H1 (cell line): ENCODE measurements at regions not wholly inside any gene's neighbourhood (a gene's known extent, or its start where the extent isn't known, plus 50 kb on each side); places are given as distances from the start of the nearest gene placed in this dataset.

ENCODE experiments used
- CTCF ChIA-PET: fragments of 300-600 bp; sonication (Branson Sonifier 250); formaldehyde crosslinking; loops from one replicate; lab custom pipeline; 2021; ENCODE audit not compliant: partially characterized antibody; lab: Charles Lee
- POLR2A ChIA-PET: fragments of 300-600 bp; sonication (Branson Sonifier 250); formaldehyde crosslinking; loops from one replicate; lab custom pipeline; 2021; ENCODE audit warnings: inconsistent platforms; ENCODE audit not compliant: partially characterized antibody; lab: Charles Lee
- DNase-seq, 2 experiments: peaks; one replicate each; pipeline versions ENCODE4 v3.0.0 to v3.0.0-alpha.2; 2010 to 2022; ENCODE audit warnings: low spot score in 2 of 2, low read depth in 1 of 2, mixed read lengths in 1 of 2
- FAIRE-seq: peaks from 2 replicates; lab custom pipeline; 2011; peaks lifted over from hg19 to GRCh38; lab: Jason Lieb, UNC
- H2AFZ ChIP-seq: 2 replicates; pipeline ENCODE4 v1.8.1; 2012; ENCODE audit warnings: low read length, inconsistent platforms
- H2AK5ac ChIP-seq: 2 replicates; pipeline ENCODE4 v1.6.1; 2013; ENCODE audit warnings: low read depth, low read length
- H2BK120ac ChIP-seq: replicated peaks from 2 replicates; pipeline ENCODE3; 2013; ENCODE audit warnings: low read depth, low read length, inconsistent platforms
- H2BK12ac ChIP-seq: 2 replicates; pipeline ENCODE4 v1.6.1; 2013; ENCODE audit warnings: low read depth, low read length
- H2BK15ac ChIP-seq: 2 replicates; pipeline ENCODE4 v1.6.1; 2013; ENCODE audit warnings: low read length
- H2BK20ac ChIP-seq: 2 replicates; pipeline ENCODE4 v1.6.1; 2013; ENCODE audit warnings: low read length
- H2BK5ac ChIP-seq: 2 replicates; pipeline ENCODE4 v1.6.1; 2013; ENCODE audit warnings: low read depth, low read length
- H3K14ac ChIP-seq: 2 replicates; pipeline ENCODE4 v1.6.1; 2013; ENCODE audit warnings: inconsistent platforms; ENCODE audit not compliant: insufficient read length
- H3K18ac ChIP-seq: 2 replicates; pipeline ENCODE4 v1.6.1; 2013; ENCODE audit warnings: low read length; ENCODE audit errors: extremely low read depth
- H3K23ac ChIP-seq: 2 replicates; pipeline ENCODE4 v1.6.1; 2013; ENCODE audit warnings: inconsistent platforms; ENCODE audit not compliant: insufficient read length
- H3K23me2 ChIP-seq: 2 replicates; pipeline ENCODE4 v1.6.1; 2013; ENCODE audit warnings: low read depth, low read length
- H3K27ac ChIP-seq: 2 replicates; pipeline ENCODE4 v1.6.1; 2011; ENCODE audit warnings: low read depth, low read length, inconsistent platforms
- H3K27me3 ChIP-seq, 4 experiments: replicated peaks in 1 of 4; 1 replicate in 1 of 4; 2 replicates in 3 of 4; pipeline versions ENCODE4 v1.6.1 to v1.8.1; 2011 to 2013; ENCODE audit warnings: low read length in 3 of 4, mild to moderate bottlenecking in 3 of 4, inconsistent platforms in 2 of 4, mixed read lengths in 2 of 4, moderate library complexity in 1 of 4; ENCODE audit not compliant: control insufficient read depth in 3 of 4, insufficient read depth in 3 of 4; ENCODE audit errors: extremely low read depth in 1 of 4
- H3K36me3 ChIP-seq, 4 experiments: 2 replicates each; pipeline versions ENCODE4 v1.6.1 to v1.8.1; 2011 to 2013; ENCODE audit warnings: mild to moderate bottlenecking in 4 of 4, low read length in 3 of 4, moderate library complexity in 2 of 4, control low read depth in 1 of 4, inconsistent platforms in 1 of 4; ENCODE audit not compliant: insufficient read depth in 4 of 4, control insufficient read depth in 2 of 4
- H3K4ac ChIP-seq: replicated peaks from 2 replicates; pipeline ENCODE3; 2013; ENCODE audit warnings: low read length, low read depth, mixed read lengths, inconsistent platforms; ENCODE audit not compliant: insufficient read length
- H3K4me1 ChIP-seq, 4 experiments: replicated peaks in 1 of 4; 1 replicate in 1 of 4; 2 replicates in 3 of 4; pipeline versions ENCODE4 v1.6.1 to v1.8.1; 2011 to 2013; ENCODE audit warnings: low read length in 3 of 4, inconsistent platforms in 2 of 4, mixed read lengths in 1 of 4; ENCODE audit not compliant: insufficient read depth in 4 of 4, control insufficient read depth in 3 of 4
- H3K4me2 ChIP-seq, 2 experiments: 2 replicates each; pipeline versions ENCODE4 v1.6.1 to v1.8.1; 2011 to 2013; ENCODE audit warnings: low read depth in 2 of 2, low read length in 2 of 2, control low read depth in 1 of 2, inconsistent platforms in 1 of 2, mild to moderate bottlenecking in 1 of 2; ENCODE audit not compliant: insufficient read depth in 1 of 2
- H3K4me3 ChIP-seq, 4 experiments: fragments of 200-600, 300-600 bp in 1 of 4; sonication (generic), shearing (Covaris generic), sonication (Bioruptor Twin) in 1 of 4; 2 replicates each; pipeline versions ENCODE4 v1.5.1 to v1.8.1; 2011 to 2016; ENCODE audit warnings: low read length in 4 of 4, low read depth in 3 of 4, control low read depth in 2 of 4, inconsistent platforms in 2 of 4, mild to moderate bottlenecking in 2 of 4, mixed read lengths in 1 of 4, moderate library complexity in 1 of 4; ENCODE audit not compliant: insufficient read depth in 2 of 4; ENCODE audit errors: extremely low read depth in 1 of 4
- H3K56ac ChIP-seq: replicated peaks from 2 replicates; pipeline ENCODE3; 2013; ENCODE audit warnings: low read depth, mild to moderate bottlenecking, mixed read lengths, low read length, inconsistent platforms; ENCODE audit not compliant: insufficient read length
- H3K79me1 ChIP-seq: 2 replicates; pipeline ENCODE4 v1.6.1; 2013; ENCODE audit warnings: low read depth, low read length, control low read depth
- H3K79me2 ChIP-seq, 2 experiments: 2 replicates each; pipeline versions ENCODE4 v1.6.1 to v1.8.1; 2012 to 2013; ENCODE audit warnings: low read length in 2 of 2, mild to moderate bottlenecking in 2 of 2, inconsistent platforms in 1 of 2; ENCODE audit not compliant: insufficient read depth in 2 of 2, control insufficient read depth in 1 of 2
- H3K9ac ChIP-seq, 4 experiments: replicated peaks in 1 of 4; 1 replicate in 1 of 4; 2 replicates in 3 of 4; pipeline versions ENCODE4 v1.6.1 to v1.8.1; 2011 to 2013; ENCODE audit warnings: low read depth in 3 of 4, low read length in 3 of 4, control low read depth in 2 of 4, mild to moderate bottlenecking in 2 of 4, moderate library complexity in 2 of 4, inconsistent platforms in 1 of 4; ENCODE audit errors: extremely low read depth in 1 of 4
- H3K9me3 ChIP-seq, 2 experiments: 2 replicates each; pipeline versions ENCODE4 v1.6.1 to v1.8.1; 2012 to 2013; ENCODE audit warnings: mild to moderate bottlenecking in 2 of 2, moderate library complexity in 2 of 2, control low read depth in 1 of 2, inconsistent platforms in 1 of 2, low read depth in 1 of 2, low read length in 1 of 2, mixed read lengths in 1 of 2; ENCODE audit not compliant: insufficient read depth in 2 of 2
- H4K20me1 ChIP-seq, 2 experiments: replicated peaks in 1 of 2; 2 replicates each; pipeline versions ENCODE3 to v1.8.1; 2011 to 2013; ENCODE audit warnings: inconsistent platforms in 2 of 2, low read length in 2 of 2, mild to moderate bottlenecking in 1 of 2; ENCODE audit not compliant: insufficient read depth in 2 of 2, control insufficient read depth in 1 of 2
- H4K5ac ChIP-seq: 2 replicates; pipeline ENCODE4 v1.6.1; 2013; ENCODE audit warnings: low read length, low read depth, mixed read lengths, inconsistent platforms; ENCODE audit not compliant: insufficient read length
- H4K8ac ChIP-seq: 2 replicates; pipeline ENCODE4 v1.8.0; 2013; ENCODE audit warnings: mild to moderate bottlenecking, moderate library complexity, low read length, inconsistent platforms; ENCODE audit not compliant: insufficient read depth; ENCODE audit errors: extremely low read depth
- H4K91ac ChIP-seq: replicated peaks from 2 replicates; pipeline ENCODE3; 2013; ENCODE audit warnings: low read length, mixed read lengths, inconsistent platforms; ENCODE audit not compliant: insufficient read length
- BCL11A ChIP-seq, 2 experiments: IDR thresholded peaks; one replicate each; pipeline ENCODE4 v1.6.1; 2011; ENCODE audit warnings: low read depth in 2 of 2, low read length in 2 of 2, mild to moderate bottlenecking in 2 of 2
- BRCA1 ChIP-seq: IDR thresholded peaks from 2 replicates; pipeline ENCODE4 v1.6.1; 2012; ENCODE audit warnings: low read depth, low read length, improper control_type of control experiment
- CEBPB ChIP-seq: IDR thresholded peaks from 2 replicates; pipeline ENCODE4 v1.6.1; 2012; ENCODE audit warnings: low read depth, low read length
- CHD1 ChIP-seq: IDR thresholded peaks from 2 replicates; pipeline ENCODE4 v1.6.1; 2012; ENCODE audit warnings: low read depth, low read length, improper control_type of control experiment
- CREB1 ChIP-seq: IDR thresholded peaks from 2 replicates; pipeline ENCODE4 v1.6.1; 2012; ENCODE audit warnings: inconsistent platforms
- EZH2 ChIP-seq: fragments of 200-600 bp; sonication (generic); IDR thresholded peaks from 2 replicates; pipeline ENCODE4 v1.7.1; 2012; ENCODE audit warnings: low read depth, mild to moderate bottlenecking, moderate library complexity, low read length, inconsistent platforms; ENCODE audit not compliant: severe bottlenecking
- MAX ChIP-seq: IDR thresholded peaks from 2 replicates; pipeline ENCODE4 v1.6.1; 2012; ENCODE audit warnings: inconsistent platforms
- POLR2AphosphoS5 ChIP-seq: IDR thresholded peaks from 2 replicates; pipeline ENCODE4 v1.6.1; 2011; ENCODE audit warnings: low read depth, low read length
- SP4 ChIP-seq: IDR thresholded peaks from 2 replicates; pipeline ENCODE4 v1.6.1; 2012; ENCODE audit warnings: low read length, inconsistent platforms
- ZNF274 ChIP-seq: IDR thresholded peaks from 2 replicates; pipeline ENCODE4 v1.7.0; 2012; ENCODE audit warnings: low read length, borderline replicate concordance; ENCODE audit errors: extremely low read depth
- WGBS, 2 experiments: shearing (Covaris generic) in 1 of 2; methylation state at CpG; one replicate each; pipeline versions ENCODE4 v1.1.6 to v1.1.7; 2013 to 2015; ENCODE audit warnings: low lambda C conversion rate in 2 of 2, mixed read lengths in 2 of 2, inconsistent platforms in 1 of 2, low coverage in 1 of 2, missing lambda C conversion rate in 1 of 2; ENCODE audit not compliant: insufficient replicate concordance in 2 of 2, insufficient coverage in 1 of 2, insufficient read length in 1 of 2; ENCODE audit errors: extremely low coverage in 1 of 2, missing lambda C conversion rate in 1 of 2; 5-methylcytosine and 5-hydroxymethylcytosine counted together
- TF ChIP-seq, protein P1 (sequence below): IDR thresholded peaks from 2 replicates; pipeline ENCODE4 v1.6.1; 2011; ENCODE audit warnings: low read length, improper control_type of control experiment
- TF ChIP-seq, protein P2 (sequence below): IDR thresholded peaks from 2 replicates; pipeline ENCODE4 v1.6.1; 2012; ENCODE audit warnings: inconsistent platforms

- no peaks in the 10 kb centered on the region for H3K9me3 ChIP-seq
- no peak overlapping the region for H3K23ac ChIP-seq
- H4K8ac ChIP-seq = no peak overlapping the region
- H3K56ac ChIP-seq = no peak overlapping the region
- H3K36me3 ChIP-seq = no peaks in the 10 kb centered on the region
- no peak overlapping the region for H3K14ac ChIP-seq
- no peaks in the 10 kb centered on the region for H4K20me1 ChIP-seq
- WGBS, 2 experiments = 89% methylated on average over 10 of the region's 12 CpGs; no CpG with 5 or more reads in 1 of the 2 experiments
- H3K23me2 ChIP-seq = no peaks in the 10 kb centered on the region
- no peak overlapping the region for H4K5ac ChIP-seq
- no peak overlapping the region for H2AK5ac ChIP-seq
- H2AFZ ChIP-seq = no peak overlapping the region
- H2BK20ac ChIP-seq = no peak overlapping the region
- H3K4ac ChIP-seq = no peak overlapping the region
- H3K27ac ChIP-seq = no peak overlapping the region
- FAIRE-seq (no peak), DNase-seq (no peak)
- H3K4me2 ChIP-seq = no peak overlapping the region
- H2BK5ac ChIP-seq = no peak overlapping the region
- no peaks in the 10 kb centered on the region for H3K79me1 ChIP-seq
- CTCF ChIA-PET = interaction anchor here (1.0 to 7.7 kb wide), 8 partner anchors 11 to 243 kb away, joined by 3 to 59 read pairs (median 4); no protein-coding TSS in a partner anchor
- H3K4me1 ChIP-seq = peaks cover 0 to 4% (median 2%) of the 10 kb centered on the region in 4 experiments; a peak in 4 of 7 replicates
- no peak overlapping the region for H2BK15ac ChIP-seq
- H3K18ac ChIP-seq = 0 out of 2 replicates have a peak overlapping the region, but pooled peaks have one; percentile 19
- POLR2A ChIA-PET = no interaction called here
- no peak overlapping the region for H3K9ac ChIP-seq
- H2BK12ac ChIP-seq = no peak overlapping the region
- H3K27me3 ChIP-seq = no peaks in the 10 kb centered on the region
- no peak overlapping the region for H3K4me3 ChIP-seq
- no peaks in the 10 kb centered on the region for H3K79me2 ChIP-seq
- H2BK120ac ChIP-seq = no peak overlapping the region
- no peak overlapping the region for H4K91ac ChIP-seq
- TF ChIP-seq BCL11A (IDR thresholded peaks at IDR 0.05; ENCODE audit: low read depth in 2 of 2, low read length in 2 of 2) = no peak
- no peak for TF ChIP-seq BRCA1
- TF ChIP-seq ZNF274 = no peak
- TF ChIP-seq EZH2 = no peak
- TF ChIP-seq, protein P1, sequence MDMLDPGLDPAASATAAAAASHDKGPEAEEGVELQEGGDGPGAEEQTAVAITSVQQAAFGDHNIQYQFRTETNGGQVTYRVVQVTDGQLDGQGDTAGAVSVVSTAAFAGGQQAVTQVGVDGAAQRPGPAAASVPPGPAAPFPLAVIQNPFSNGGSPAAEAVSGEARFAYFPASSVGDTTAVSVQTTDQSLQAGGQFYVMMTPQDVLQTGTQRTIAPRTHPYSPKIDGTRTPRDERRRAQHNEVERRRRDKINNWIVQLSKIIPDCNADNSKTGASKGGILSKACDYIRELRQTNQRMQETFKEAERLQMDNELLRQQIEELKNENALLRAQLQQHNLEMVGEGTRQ = no peak
- TF ChIP-seq, protein P2, sequence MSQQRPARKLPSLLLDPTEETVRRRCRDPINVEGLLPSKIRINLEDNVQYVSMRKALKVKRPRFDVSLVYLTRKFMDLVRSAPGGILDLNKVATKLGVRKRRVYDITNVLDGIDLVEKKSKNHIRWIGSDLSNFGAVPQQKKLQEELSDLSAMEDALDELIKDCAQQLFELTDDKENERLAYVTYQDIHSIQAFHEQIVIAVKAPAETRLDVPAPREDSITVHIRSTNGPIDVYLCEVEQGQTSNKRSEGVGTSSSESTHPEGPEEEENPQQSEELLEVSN = no peak
- TF ChIP-seq CREB1 = no peak
- TF ChIP-seq SP4 = no peak
- TF ChIP-seq MAX = no peak
- no peak for TF ChIP-seq POLR2AphosphoS5
- no peak for TF ChIP-seq CHD1
- no peak for TF ChIP-seq CEBPB
These were observed 72.0 kb upstream of the SHISAL1 start for GRCh38 chr22:44384563-44385295.
